ENCODE measurements at regions not wholly inside any gene's neighbourhood (a gene's known extent, or its start where the extent isn't known, plus 50 kb on each side); places are given as distances from the start of the nearest gene placed in this dataset.
A peak's percentile ranks its signal among the peaks of the same experiment; 100 is the strongest.

DNA sequence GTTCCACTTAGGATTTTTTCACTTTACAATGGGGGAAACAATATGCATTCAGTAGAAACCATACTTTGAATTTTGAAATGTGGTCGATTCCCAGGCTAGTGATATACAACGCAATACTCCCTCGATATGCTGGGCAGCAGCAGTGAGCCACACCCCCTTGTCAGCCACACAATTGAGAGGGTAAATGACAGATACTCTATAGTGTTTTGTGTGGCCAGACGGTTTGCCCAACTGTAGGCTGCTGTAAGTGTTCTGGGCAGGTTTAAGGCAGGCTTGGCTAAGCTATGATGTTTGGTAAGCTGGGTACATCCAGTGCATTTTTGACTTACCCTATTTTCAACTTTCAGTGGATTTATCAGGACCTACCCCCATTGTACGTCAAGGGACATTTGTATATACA lies 169.6 kb upstream of the KIAA1217 start:
- Mint-ChIP-seq H3K27me3 (ENCODE audit: low read depth) (no peaks in the 10 kb centered on the region), H3K4me3 (no peak overlapping the region), H3K9me3 (peaks cover 7% of the 10 kb centered on the region), H3K36me3 (peaks cover 7% of the 10 kb centered on the region), H3K27ac (no peak overlapping the region), H3K4me1 (peaks cover 53% of the 10 kb centered on the region)
- no peak for TF ChIP-seq CTCF (IDR thresholded peaks at IDR 0.05; ENCODE audit: unreplicated experiment)
- no peak for DNase-seq (ENCODE audit: low spot score in 2 of 2, unreplicated experiment in 2 of 2)

DNA sequence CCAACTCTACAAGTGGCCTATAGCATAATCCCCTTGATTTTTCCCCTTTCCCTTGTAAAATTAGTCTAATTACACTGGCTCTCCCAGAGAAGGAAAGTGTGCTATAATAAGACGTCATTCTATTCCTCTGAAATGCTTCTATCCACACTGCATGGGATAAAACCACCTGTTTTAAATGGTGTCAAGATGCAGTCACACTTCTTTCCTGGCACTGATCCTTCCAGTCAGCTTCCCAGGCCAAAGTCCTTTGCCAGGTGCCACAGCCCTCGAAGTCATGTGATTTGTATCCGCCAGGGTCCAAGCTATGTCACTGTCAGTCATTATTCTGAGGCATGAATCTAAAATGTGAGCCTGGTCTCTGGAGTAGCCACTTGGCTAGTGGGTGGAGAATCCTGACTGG lies 169.0 kb upstream of the KIAA1217 start:
- no peak for TF ChIP-seq CTCF (IDR thresholded peaks at IDR 0.05; ENCODE audit: unreplicated experiment)
- Mint-ChIP-seq H3K4me3 (no peak overlapping the region), H3K4me1 (peaks cover 48% of the 10 kb centered on the region), H3K27me3 (ENCODE audit: low read depth) (no peaks in the 10 kb centered on the region), H3K9me3 (peaks cover 7% of the 10 kb centered on the region), H3K27ac (peak overlapping the region; percentile 69), H3K36me3 (peaks cover 7% of the 10 kb centered on the region)
- no peak for DNase-seq (ENCODE audit: low spot score in 2 of 2, unreplicated experiment in 2 of 2)

- peaks cover 37% of the 10 kb centered on the region for H3K4me1 Mint-ChIP-seq
- no peak overlapping the region for H3K27ac Mint-ChIP-seq
- H3K36me3 Mint-ChIP-seq, result peaks cover 7% of the 10 kb centered on the region
- TF ChIP-seq CTCF (IDR thresholded peaks at IDR 0.05; ENCODE audit: unreplicated experiment), result no peak
- H3K9me3 Mint-ChIP-seq, result peaks cover 7% of the 10 kb centered on the region
- H3K27me3 Mint-ChIP-seq (ENCODE audit: low read depth), result no peaks in the 10 kb centered on the region
- no peak overlapping the region for H3K4me3 Mint-ChIP-seq
- no peak for DNase-seq (ENCODE audit: low spot score in 2 of 2, unreplicated experiment in 2 of 2)
These were observed 167.9 kb upstream of the KIAA1217 start for GRCh38 chr10:24041034-24041433.

DNA sequence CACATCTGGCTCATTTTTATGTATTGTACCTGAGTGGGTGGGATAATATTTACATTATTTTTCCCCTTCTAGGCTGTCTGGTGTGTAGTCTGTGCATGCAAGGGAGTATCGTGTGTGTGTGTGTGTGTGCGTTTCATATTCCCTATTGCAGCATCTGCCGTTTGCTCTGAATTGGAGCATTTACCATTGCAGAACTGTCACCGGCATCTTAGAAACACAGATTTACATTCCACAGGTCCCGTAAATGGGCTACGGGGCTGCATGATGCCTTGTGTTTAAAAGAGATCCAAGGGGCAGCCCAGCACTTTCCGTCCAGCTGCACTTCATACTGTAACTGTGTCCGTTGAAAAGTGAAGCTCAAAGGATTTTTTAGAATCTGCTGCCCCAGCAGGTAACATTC lies 167.1 kb upstream of the KIAA1217 start:
- no peaks in the 10 kb centered on the region for H3K9me3 Mint-ChIP-seq
- peak overlapping the region; percentile 58 for H3K27ac Mint-ChIP-seq
- H3K4me3 Mint-ChIP-seq, result no peak overlapping the region
- peaks cover 35% of the 10 kb centered on the region for H3K4me1 Mint-ChIP-seq
- H3K36me3 Mint-ChIP-seq, result peaks cover 3% of the 10 kb centered on the region
- TF ChIP-seq CTCF (IDR thresholded peaks at IDR 0.05; ENCODE audit: unreplicated experiment), result no peak
- H3K27me3 Mint-ChIP-seq (ENCODE audit: low read depth), result no peaks in the 10 kb centered on the region
- DNase-seq (ENCODE audit: low spot score in 2 of 2, unreplicated experiment in 2 of 2), result no peak

- H3K4me3 Mint-ChIP-seq, result no peak overlapping the region
- no peak for TF ChIP-seq CTCF (IDR thresholded peaks at IDR 0.05; ENCODE audit: unreplicated experiment)
- H3K36me3 Mint-ChIP-seq, result peaks cover under 1% of the 10 kb centered on the region
- no peaks in the 10 kb centered on the region for H3K27me3 Mint-ChIP-seq (ENCODE audit: low read depth)
- H3K4me1 Mint-ChIP-seq, result peaks cover 36% of the 10 kb centered on the region
- no peak overlapping the region for H3K27ac Mint-ChIP-seq
- no peak for DNase-seq (ENCODE audit: low spot score in 2 of 2, unreplicated experiment in 2 of 2)
- no peaks in the 10 kb centered on the region for H3K9me3 Mint-ChIP-seq
These were observed 166.1 kb upstream of the KIAA1217 start for GRCh38 chr10:24042884-24043283.

DNA sequence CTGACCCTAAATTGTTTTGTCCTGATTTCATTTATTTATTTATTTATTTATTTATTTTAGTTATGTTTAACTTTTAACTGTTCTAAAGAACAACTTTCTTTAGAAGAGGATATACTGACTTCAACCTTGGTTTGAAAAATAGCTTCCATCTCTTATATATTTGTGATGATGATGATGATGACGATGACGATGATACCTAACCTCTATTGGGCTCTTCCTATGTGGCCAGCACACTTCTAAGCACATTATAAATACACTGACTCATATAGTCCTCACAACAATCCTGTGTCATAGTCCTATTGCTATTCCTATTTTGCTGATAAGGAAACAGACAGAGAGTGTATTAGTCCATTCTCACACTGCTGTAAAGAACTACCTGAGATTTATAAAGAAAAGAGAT lies 162.9 kb upstream of the KIAA1217 start:
- no peak for TF ChIP-seq CTCF (IDR thresholded peaks at IDR 0.05; ENCODE audit: unreplicated experiment)
- peaks cover under 1% of the 10 kb centered on the region for H3K9me3 Mint-ChIP-seq
- no peaks in the 10 kb centered on the region for H3K27me3 Mint-ChIP-seq (ENCODE audit: low read depth)
- H3K27ac Mint-ChIP-seq, result no peak overlapping the region
- no peak overlapping the region for H3K4me3 Mint-ChIP-seq
- H3K4me1 Mint-ChIP-seq, result peaks cover 26% of the 10 kb centered on the region
- no peaks in the 10 kb centered on the region for H3K36me3 Mint-ChIP-seq
- no peak for DNase-seq (ENCODE audit: low spot score in 2 of 2, unreplicated experiment in 2 of 2)
